Neural progenitor cell (in vitro differentiated cells): ENCODE measurements at regions not wholly inside any gene's neighbourhood (a gene's known extent, or its start where the extent isn't known, plus 50 kb on each side); places are given as distances from the start of the nearest gene placed in this dataset.

Experiments used
- DNase-seq: peaks from one replicate; pipeline ENCODE4 v3.0.0-alpha.2; 2016; ENCODE audit warnings: low spot score
- H2AFZ ChIP-seq: fragments of 200-600 bp; sonication (generic); replicated peaks from 2 replicates; pipeline ENCODE4 v1.6.1; 2016; ENCODE audit warnings: antibody characterized with exemption
- H3F3A ChIP-seq: fragments of 200-600 bp; sonication (generic); 2 replicates; pipeline ENCODE4 v1.6.1; 2016; ENCODE audit warnings: antibody characterized with exemption, low read depth
- H3K27ac ChIP-seq: fragments of 200-600 bp; sonication (generic); 2 replicates; pipeline ENCODE4 v1.5.1; 2016; ENCODE audit warnings: mild to moderate bottlenecking
- H3K27me3 ChIP-seq: fragments of 200-600 bp; sonication (generic); 2 replicates; pipeline ENCODE4 v1.6.1; 2016; ENCODE audit warnings: mild to moderate bottlenecking, moderate library complexity
- H3K36me3 ChIP-seq: fragments of 200-600 bp; sonication (generic); 2 replicates; pipeline ENCODE4 v1.5.1; 2016
- H3K4me1 ChIP-seq: fragments of 200-600 bp; sonication (generic); 2 replicates; pipeline ENCODE4 v1.6.1; 2016; ENCODE audit warnings: mixed run types
- H3K4me2 ChIP-seq: fragments of 200-600 bp; sonication (generic); 2 replicates; pipeline ENCODE4 v1.6.1; 2016
- H3K4me3 ChIP-seq: fragments of 200-600 bp; sonication (generic); 2 replicates; pipeline ENCODE4 v1.5.1; 2016
- H3K79me2 ChIP-seq: fragments of 200-600 bp; sonication (generic); 2 replicates; pipeline ENCODE4 v1.6.1; 2016; ENCODE audit warnings: low read depth
- H3K9ac ChIP-seq: fragments of 200-600 bp; sonication (generic); 2 replicates; pipeline ENCODE4 v1.6.1; 2016
- H3K9me3 ChIP-seq: fragments of 200-600 bp; sonication (generic); 2 replicates; pipeline ENCODE4 v1.5.1; 2016; ENCODE audit warnings: low read depth
- H4K20me1 ChIP-seq: fragments of 200-600 bp; sonication (generic); 2 replicates; pipeline ENCODE4 v1.6.1; 2016; ENCODE audit warnings: low read depth
- H3K27ac Mint-ChIP-seq: 3 replicates; pipeline ENCODE4 v1.8.0; 2021; ENCODE audit warnings: mixed read lengths
- H3K27me3 Mint-ChIP-seq: 2 replicates; pipeline ENCODE4 v1.8.0; 2022; ENCODE audit warnings: low read depth, mild to moderate bottlenecking, inconsistent platforms, moderate library complexity, mixed read lengths; ENCODE audit not compliant: insufficient read depth
- H3K36me3 Mint-ChIP-seq: 3 replicates; pipeline ENCODE4 v1.8.0; 2021; ENCODE audit warnings: mixed read lengths
- H3K4me1 Mint-ChIP-seq: 3 replicates; pipeline ENCODE4 v1.8.0; 2021; ENCODE audit warnings: mixed read lengths
- H3K4me3 Mint-ChIP-seq: 3 replicates; pipeline ENCODE4 v1.8.0; 2021; ENCODE audit warnings: mild to moderate bottlenecking, moderate library complexity, mixed read lengths
- H3K9me3 Mint-ChIP-seq: 3 replicates; pipeline ENCODE4 v1.8.0; 2020; ENCODE audit warnings: mixed read lengths
- EZH2 ChIP-seq: fragments of 200-600 bp; sonication (generic); IDR thresholded peaks from 2 replicates; pipeline ENCODE4 v1.6.1; 2017; ENCODE audit warnings: antibody characterized with exemption, mild to moderate bottlenecking, moderate library complexity
- EZH2phosphoT487 ChIP-seq: fragments of 200-600 bp; sonication (generic); IDR thresholded peaks from 2 replicates; pipeline ENCODE4 v1.6.1; 2017; ENCODE audit warnings: antibody characterized with exemption
- TF ChIP-seq, protein P1 (sequence below): fragments of 200-600 bp; sonication (generic); IDR thresholded peaks from 2 replicates; pipeline ENCODE4 v1.5.1; 2017; ENCODE audit warnings: antibody characterized with exemption, mild to moderate bottlenecking

DNA sequence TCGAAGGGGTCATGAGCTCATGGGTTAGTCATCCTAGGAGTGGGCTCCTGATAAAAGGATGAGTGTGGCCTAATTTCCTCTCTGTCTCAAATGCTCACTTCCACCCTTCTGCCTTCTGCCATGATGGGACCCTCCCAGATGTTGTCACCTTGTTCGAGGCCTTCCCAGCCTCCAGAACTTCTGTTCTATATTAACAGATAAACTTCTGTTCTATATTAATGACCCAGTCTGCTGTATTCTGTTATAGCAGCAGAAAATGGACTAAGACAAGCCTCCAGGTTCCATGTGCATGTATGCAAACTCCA lies 583.2 kb downstream of the GLRX3 start:
- peaks cover 6% of the 10 kb centered on the region for H3K27me3 Mint-ChIP-seq
- H3F3A ChIP-seq = peaks cover 4% of the 10 kb centered on the region
- H3K79me2 ChIP-seq = no peaks in the 10 kb centered on the region
- no peak overlapping the region for H3K4me3 Mint-ChIP-seq
- no peak overlapping the region for H2AFZ ChIP-seq
- H3K27ac Mint-ChIP-seq = no peak overlapping the region
- H3K4me3 ChIP-seq = no peak overlapping the region
- no peaks in the 10 kb centered on the region for H3K36me3 ChIP-seq
- no peaks in the 10 kb centered on the region for H3K36me3 Mint-ChIP-seq
- no peak overlapping the region for H3K4me2 ChIP-seq
- H3K27me3 ChIP-seq = no peaks in the 10 kb centered on the region
- no peak for DNase-seq
- H3K9me3 ChIP-seq = no peaks in the 10 kb centered on the region
- no peak for TF ChIP-seq EZH2
- peaks cover 33% of the 10 kb centered on the region for H3K4me1 ChIP-seq
- H3K4me1 Mint-ChIP-seq = peaks cover 19% of the 10 kb centered on the region
- H3K27ac ChIP-seq = no peak overlapping the region
- no peak overlapping the region for H3K9ac ChIP-seq
- H3K9me3 Mint-ChIP-seq = no peaks in the 10 kb centered on the region
- no peaks in the 10 kb centered on the region for H4K20me1 ChIP-seq

DNA sequence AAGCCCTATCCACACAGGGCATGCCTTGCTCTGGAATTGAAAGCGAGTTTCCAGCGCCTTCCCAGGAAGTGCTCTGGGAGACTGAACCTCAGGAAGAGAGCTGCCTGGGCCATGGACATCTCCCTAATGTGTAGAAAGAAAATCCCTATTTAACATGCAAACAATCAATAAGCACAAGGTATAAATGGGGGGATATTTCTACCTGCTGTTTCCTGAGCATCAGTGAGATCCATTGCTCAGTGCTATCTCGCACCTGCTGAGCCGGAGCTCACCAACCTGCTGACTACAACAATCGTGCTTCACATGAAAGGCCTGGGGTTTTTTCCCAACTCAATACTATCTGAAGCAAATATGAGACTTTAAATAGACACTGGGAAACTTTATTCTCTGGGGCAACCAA lies 584.0 kb downstream of the GLRX3 start:
- Histone ChIP-seq H3K79me2 (no peaks in the 10 kb centered on the region), H3K9me3 (no peaks in the 10 kb centered on the region), H3K27ac (no peak overlapping the region), H2AFZ (no peak overlapping the region), H3K4me3 (no peak overlapping the region), H3K27me3 (no peaks in the 10 kb centered on the region), H4K20me1 (no peaks in the 10 kb centered on the region), H3K36me3 (no peaks in the 10 kb centered on the region), H3K4me1 (peaks cover 27% of the 10 kb centered on the region), H3K9ac (no peak overlapping the region), H3F3A (no peaks in the 10 kb centered on the region), H3K4me2 (no peak overlapping the region)
- H3K27me3 Mint-ChIP-seq = peaks cover 6% of the 10 kb centered on the region
- H3K9me3 Mint-ChIP-seq = no peaks in the 10 kb centered on the region
- H3K4me3 Mint-ChIP-seq = no peak overlapping the region
- TF ChIP-seq, protein P1, sequence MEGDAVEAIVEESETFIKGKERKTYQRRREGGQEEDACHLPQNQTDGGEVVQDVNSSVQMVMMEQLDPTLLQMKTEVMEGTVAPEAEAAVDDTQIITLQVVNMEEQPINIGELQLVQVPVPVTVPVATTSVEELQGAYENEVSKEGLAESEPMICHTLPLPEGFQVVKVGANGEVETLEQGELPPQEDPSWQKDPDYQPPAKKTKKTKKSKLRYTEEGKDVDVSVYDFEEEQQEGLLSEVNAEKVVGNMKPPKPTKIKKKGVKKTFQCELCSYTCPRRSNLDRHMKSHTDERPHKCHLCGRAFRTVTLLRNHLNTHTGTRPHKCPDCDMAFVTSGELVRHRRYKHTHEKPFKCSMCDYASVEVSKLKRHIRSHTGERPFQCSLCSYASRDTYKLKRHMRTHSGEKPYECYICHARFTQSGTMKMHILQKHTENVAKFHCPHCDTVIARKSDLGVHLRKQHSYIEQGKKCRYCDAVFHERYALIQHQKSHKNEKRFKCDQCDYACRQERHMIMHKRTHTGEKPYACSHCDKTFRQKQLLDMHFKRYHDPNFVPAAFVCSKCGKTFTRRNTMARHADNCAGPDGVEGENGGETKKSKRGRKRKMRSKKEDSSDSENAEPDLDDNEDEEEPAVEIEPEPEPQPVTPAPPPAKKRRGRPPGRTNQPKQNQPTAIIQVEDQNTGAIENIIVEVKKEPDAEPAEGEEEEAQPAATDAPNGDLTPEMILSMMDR = no peak
- TF ChIP-seq EZH2phosphoT487 (no peak), EZH2 (no peak)
- H3K4me1 Mint-ChIP-seq = peaks cover 11% of the 10 kb centered on the region
- H3K36me3 Mint-ChIP-seq = no peaks in the 10 kb centered on the region
- DNase-seq = no peak
- no peak overlapping the region for H3K27ac Mint-ChIP-seq

DNA sequence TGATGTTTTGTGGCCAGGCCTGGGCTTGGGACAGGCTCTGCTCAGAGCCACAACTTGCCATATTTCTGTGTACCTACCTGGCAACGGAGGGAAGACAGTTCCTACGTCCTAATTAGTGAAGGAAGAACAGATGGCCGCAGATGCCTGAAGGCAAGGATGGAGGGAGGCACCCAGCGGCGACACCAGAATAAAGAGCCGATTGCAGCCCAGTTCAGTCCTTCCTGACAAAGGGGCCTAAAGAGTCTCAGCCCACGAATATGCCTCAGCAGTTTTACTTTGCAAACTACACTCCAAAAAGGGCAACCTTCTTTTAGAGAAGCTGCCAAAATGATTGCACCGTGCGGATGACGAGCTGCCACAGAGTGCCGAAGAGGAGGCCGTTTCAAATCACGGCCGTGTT lies 585.8 kb downstream of the GLRX3 start:
- Histone ChIP-seq H3K36me3 (no peaks in the 10 kb centered on the region), H3K27me3 (no peaks in the 10 kb centered on the region), H3K27ac (no peak overlapping the region), H2AFZ (no peak overlapping the region), H3K4me1 (peaks cover 26% of the 10 kb centered on the region), H3F3A (no peaks in the 10 kb centered on the region), H3K4me3 (no peak overlapping the region), H3K4me2 (no peak overlapping the region), H3K79me2 (no peaks in the 10 kb centered on the region), H3K9ac (no peak overlapping the region), H4K20me1 (no peaks in the 10 kb centered on the region), H3K9me3 (no peaks in the 10 kb centered on the region)
- no peak overlapping the region for H3K4me3 Mint-ChIP-seq
- DNase-seq = peak; percentile 26
- peaks cover 11% of the 10 kb centered on the region for H3K4me1 Mint-ChIP-seq
- H3K9me3 Mint-ChIP-seq = no peaks in the 10 kb centered on the region
- TF ChIP-seq EZH2 = no peak
- TF ChIP-seq, protein P1 = no peak
- no peak for TF ChIP-seq EZH2phosphoT487
- H3K27me3 Mint-ChIP-seq = peaks cover 5% of the 10 kb centered on the region
- no peaks in the 10 kb centered on the region for H3K36me3 Mint-ChIP-seq
- no peak overlapping the region for H3K27ac Mint-ChIP-seq

DNA sequence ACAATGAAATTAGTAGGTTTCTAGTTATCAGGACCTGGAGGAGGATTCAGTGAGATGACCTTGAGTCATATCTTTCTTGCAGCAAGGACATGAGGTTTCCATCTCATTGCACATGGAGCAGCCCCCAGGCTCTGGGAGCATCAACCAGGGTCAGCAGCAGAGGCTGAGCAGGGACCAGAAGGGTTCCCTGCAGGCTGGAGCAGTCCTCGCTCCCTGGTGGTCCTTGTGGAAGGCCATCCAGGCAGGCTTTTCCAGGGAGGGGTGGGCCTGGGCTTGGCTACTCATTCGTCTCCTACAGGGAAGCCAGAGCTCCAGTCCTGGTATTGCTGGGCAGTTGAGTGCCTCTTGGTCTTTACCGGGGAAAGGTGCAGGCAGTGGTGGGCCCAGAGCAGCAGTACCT lies 587.5 kb downstream of the GLRX3 start:
- Histone ChIP-seq H3K9ac (no peak overlapping the region), H3K79me2 (no peaks in the 10 kb centered on the region), H3K4me1 (peaks cover 21% of the 10 kb centered on the region), H3K27ac (no peak overlapping the region), H2AFZ (no peak overlapping the region), H4K20me1 (no peaks in the 10 kb centered on the region), H3F3A (no peaks in the 10 kb centered on the region), H3K4me2 (no peak overlapping the region), H3K4me3 (no peak overlapping the region), H3K9me3 (no peaks in the 10 kb centered on the region), H3K36me3 (no peaks in the 10 kb centered on the region), H3K27me3 (no peaks in the 10 kb centered on the region)
- Mint-ChIP-seq H3K27me3 (peaks cover 4% of the 10 kb centered on the region), H3K9me3 (peaks cover 3% of the 10 kb centered on the region), H3K27ac (no peak overlapping the region), H3K4me1 (peaks cover 11% of the 10 kb centered on the region), H3K36me3 (no peaks in the 10 kb centered on the region), H3K4me3 (no peak overlapping the region)
- no peak for DNase-seq
- TF ChIP-seq EZH2phosphoT487 (no peak), EZH2 (no peak)
- TF ChIP-seq, protein P1 = no peak
